OCI-LY1 (cell line): ENCODE measurements at regions not wholly inside any gene's neighbourhood (a gene's known extent, or its start where the extent isn't known, plus 50 kb on each side); places are given as distances from the start of the nearest gene placed in this dataset.

Source experiments
- H2AFZ ChIP-seq: fragments of 200-600 bp; sonication (generic), shearing (Covaris generic); 2 replicates; pipeline ENCODE4 v1.6.0; 2014; ENCODE audit warnings: antibody characterized with exemption, mild to moderate bottlenecking, low read length
- H3F3A ChIP-seq: fragments of 200-600 bp; sonication (generic), shearing (Covaris generic); 2 replicates; pipeline ENCODE4 v1.6.0; 2014; ENCODE audit warnings: mild to moderate bottlenecking, antibody characterized with exemption, low read length, moderate library complexity; ENCODE audit not compliant: insufficient read depth
- H3K27ac ChIP-seq: fragments of 200-600 bp; sonication (generic); 2 replicates; pipeline ENCODE4 v1.5.1; 2014; ENCODE audit warnings: low read length, mixed run types, mild to moderate bottlenecking, low read depth; ENCODE audit not compliant: poor library complexity, severe bottlenecking
- H3K27me3 ChIP-seq: fragments of 200-600 bp; sonication (generic); 2 replicates; pipeline ENCODE4 v1.6.0; 2014; ENCODE audit warnings: antibody characterized with exemption, mild to moderate bottlenecking, low read length, moderate library complexity; ENCODE audit not compliant: insufficient read depth
- H3K36me3 ChIP-seq: fragments of 200-600 bp; sonication (generic); 2 replicates; pipeline ENCODE4 v1.6.1; 2014; ENCODE audit warnings: mild to moderate bottlenecking, antibody characterized with exemption, low read length, moderate library complexity, mixed read lengths; ENCODE audit not compliant: insufficient read depth
- H3K4me1 ChIP-seq: fragments of 200-600 bp; sonication (generic); 2 replicates; pipeline ENCODE4 v1.5.1; 2014; ENCODE audit warnings: mild to moderate bottlenecking, low read length, moderate library complexity; ENCODE audit not compliant: insufficient read depth, severe bottlenecking
- H3K4me2 ChIP-seq: fragments of 200-600 bp; sonication (generic), shearing (Covaris generic); 2 replicates; pipeline ENCODE4 v1.6.1; 2014; ENCODE audit warnings: low read length
- H3K4me3 ChIP-seq: fragments of 200-600 bp; sonication (generic); 2 replicates; pipeline ENCODE4 v1.5.1; 2014; ENCODE audit warnings: low read length, low read depth, mild to moderate bottlenecking, mixed read lengths; ENCODE audit not compliant: poor library complexity, severe bottlenecking
- H3K79me2 ChIP-seq: fragments of 200-600 bp; shearing (Covaris generic); 2 replicates; pipeline ENCODE4 v1.6.1; 2016; ENCODE audit warnings: mixed run types, low read length, mixed read lengths; ENCODE audit not compliant: insufficient read depth
- H3K9ac ChIP-seq: fragments of 200-600 bp; sonication (generic), shearing (Covaris generic); 2 replicates; pipeline ENCODE4 v1.6.1; 2014; ENCODE audit warnings: mild to moderate bottlenecking, low read length, mixed read lengths
- H3K9me2 ChIP-seq: fragments of 200-600 bp; sonication (generic), shearing (Covaris generic); 2 replicates; pipeline ENCODE4 v1.6.1; 2014; ENCODE audit warnings: low read depth, mild to moderate bottlenecking, low read length, mixed read lengths
- H3K9me3 ChIP-seq: fragments of 200-600 bp; shearing (Covaris generic); 2 replicates; pipeline ENCODE4 v1.6.1; 2014; ENCODE audit warnings: low read length, mixed read lengths
- H4K20me1 ChIP-seq: fragments of 200-600 bp; sonication (generic), shearing (Covaris generic); 2 replicates; pipeline ENCODE4 v1.6.0; 2016; ENCODE audit warnings: mild to moderate bottlenecking, low read length; ENCODE audit not compliant: insufficient read depth
- EZH2 ChIP-seq: fragments of 200-600 bp; sonication (generic), shearing (Covaris generic); IDR thresholded peaks from 2 replicates; pipeline ENCODE4 v1.8.0; 2017; ENCODE audit warnings: borderline replicate concordance, mixed run types, mild to moderate bottlenecking, antibody characterized with exemption, low read length, moderate library complexity, mixed read lengths
- TF ChIP-seq, protein P1 (sequence below): fragments of 200-600 bp; sonication (generic), shearing (Covaris generic); IDR thresholded peaks from 2 replicates; pipeline ENCODE4 v1.5.1; 2017; ENCODE audit warnings: mild to moderate bottlenecking, antibody characterized with exemption, low read length, moderate library complexity, mixed read lengths

DNA sequence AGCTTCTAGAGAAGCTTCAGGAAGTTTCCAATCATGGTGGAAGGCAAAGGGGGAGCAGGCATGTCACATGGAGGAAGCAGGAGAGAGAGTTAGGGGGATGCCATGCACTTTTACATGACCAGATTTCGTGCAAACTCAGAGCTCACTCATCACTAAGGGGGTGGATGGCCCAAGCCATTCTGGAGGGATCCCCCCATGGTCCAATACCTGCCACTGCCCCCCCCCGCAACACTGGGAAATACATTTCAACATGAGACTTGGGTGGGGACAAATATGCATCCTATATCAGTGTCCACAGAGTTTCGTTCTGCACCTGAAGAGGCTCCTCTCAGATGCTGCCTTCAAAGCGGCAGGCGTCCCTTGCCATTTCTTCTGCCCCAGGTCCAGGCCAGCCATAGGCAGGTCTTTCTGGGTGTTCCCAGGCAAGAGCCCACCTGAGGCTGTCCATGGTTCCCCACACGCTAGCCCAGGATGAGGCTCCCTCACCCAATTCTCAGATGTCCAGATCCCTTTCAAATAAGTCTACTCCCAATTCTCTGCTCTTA, 1344.3 kb downstream of the TBC1D22A start:
- no peak overlapping the region; the same call in 1 of the 2 replicates for H2AFZ ChIP-seq
- H3K9ac ChIP-seq = no peak overlapping the region
- no peak overlapping the region for H3K4me3 ChIP-seq
- no peak for TF ChIP-seq EZH2
- TF ChIP-seq, protein P1, sequence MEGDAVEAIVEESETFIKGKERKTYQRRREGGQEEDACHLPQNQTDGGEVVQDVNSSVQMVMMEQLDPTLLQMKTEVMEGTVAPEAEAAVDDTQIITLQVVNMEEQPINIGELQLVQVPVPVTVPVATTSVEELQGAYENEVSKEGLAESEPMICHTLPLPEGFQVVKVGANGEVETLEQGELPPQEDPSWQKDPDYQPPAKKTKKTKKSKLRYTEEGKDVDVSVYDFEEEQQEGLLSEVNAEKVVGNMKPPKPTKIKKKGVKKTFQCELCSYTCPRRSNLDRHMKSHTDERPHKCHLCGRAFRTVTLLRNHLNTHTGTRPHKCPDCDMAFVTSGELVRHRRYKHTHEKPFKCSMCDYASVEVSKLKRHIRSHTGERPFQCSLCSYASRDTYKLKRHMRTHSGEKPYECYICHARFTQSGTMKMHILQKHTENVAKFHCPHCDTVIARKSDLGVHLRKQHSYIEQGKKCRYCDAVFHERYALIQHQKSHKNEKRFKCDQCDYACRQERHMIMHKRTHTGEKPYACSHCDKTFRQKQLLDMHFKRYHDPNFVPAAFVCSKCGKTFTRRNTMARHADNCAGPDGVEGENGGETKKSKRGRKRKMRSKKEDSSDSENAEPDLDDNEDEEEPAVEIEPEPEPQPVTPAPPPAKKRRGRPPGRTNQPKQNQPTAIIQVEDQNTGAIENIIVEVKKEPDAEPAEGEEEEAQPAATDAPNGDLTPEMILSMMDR = no peak
- no peaks in the 10 kb centered on the region for H3F3A ChIP-seq
- H3K4me1 ChIP-seq = peaks cover 44% of the 10 kb centered on the region
- no peaks in the 10 kb centered on the region for H3K9me2 ChIP-seq
- H4K20me1 ChIP-seq = no peaks in the 10 kb centered on the region
- peak overlapping the region; percentile 94 for H3K27ac ChIP-seq
- H3K9me3 ChIP-seq = peaks cover 8% of the 10 kb centered on the region; the same call in 1 of the 2 replicates
- no peaks in the 10 kb centered on the region for H3K27me3 ChIP-seq
- no peak overlapping the region for H3K4me2 ChIP-seq
- no peaks in the 10 kb centered on the region for H3K79me2 ChIP-seq
- H3K36me3 ChIP-seq = peaks cover 5% of the 10 kb centered on the region; the same call in 1 of the 2 replicates

GRCh38 chr22:48106215-48106614, 1343.8 kb downstream of the TBC1D22A start:
- Histone ChIP-seq H3K27ac (peak overlapping the region; percentile 94), H3K36me3 (peaks cover 5% of the 10 kb centered on the region; the same call in 1 of the 2 replicates), H4K20me1 (no peaks in the 10 kb centered on the region), H3K9me2 (no peaks in the 10 kb centered on the region), H3K27me3 (no peaks in the 10 kb centered on the region), H3K9ac (no peak overlapping the region; the same call in 1 of the 2 replicates), H3K4me3 (no peak overlapping the region), H2AFZ (no peak overlapping the region), H3K4me2 (no peak overlapping the region), H3K9me3 (peaks cover 9% of the 10 kb centered on the region; the same call in 1 of the 2 replicates), H3K79me2 (no peaks in the 10 kb centered on the region), H3F3A (no peaks in the 10 kb centered on the region), H3K4me1 (peaks cover 46% of the 10 kb centered on the region)
- no peak for TF ChIP-seq EZH2
- TF ChIP-seq, protein P1 = no peak

DNA sequence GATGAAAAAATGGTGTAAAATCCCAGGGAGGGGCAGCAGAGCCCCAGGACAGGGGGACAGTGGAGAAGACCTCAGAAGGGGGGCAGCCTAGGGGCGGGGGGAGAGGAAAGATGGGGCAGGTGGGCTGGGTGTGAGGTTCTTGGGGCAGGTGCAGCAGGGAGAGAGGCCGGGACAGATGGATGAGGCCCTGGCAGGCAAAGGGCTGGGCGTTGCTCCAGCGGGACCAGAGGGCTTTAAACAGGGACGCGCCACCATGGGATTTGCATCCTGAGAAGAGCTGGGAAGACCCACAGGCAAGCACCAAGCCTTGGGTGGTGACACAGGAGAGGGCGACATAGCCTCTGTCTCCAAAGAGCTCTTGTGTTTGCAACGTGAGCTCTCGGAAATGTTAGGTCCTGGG, 1342.8 kb downstream of the TBC1D22A start:
- Histone ChIP-seq H3K27ac (peak overlapping the region; percentile 94), H3F3A (no peaks in the 10 kb centered on the region), H3K36me3 (peaks cover 5% of the 10 kb centered on the region; the same call in 1 of the 2 replicates), H3K9me3 (peaks cover 9% of the 10 kb centered on the region; the same call in 1 of the 2 replicates), H3K4me2 (peak overlapping the region; percentile 55), H3K9me2 (no peaks in the 10 kb centered on the region), H2AFZ (peak overlapping the region; percentile 17; the same call in 1 of the 2 replicates), H3K4me3 (peak overlapping the region; percentile 24), H3K27me3 (no peaks in the 10 kb centered on the region), H4K20me1 (no peaks in the 10 kb centered on the region), H3K9ac (peak overlapping the region; percentile 64), H3K4me1 (peaks cover 56% of the 10 kb centered on the region), H3K79me2 (no peaks in the 10 kb centered on the region)
- no peak for TF ChIP-seq EZH2
- TF ChIP-seq, protein P1 = no peak
